ENCODE measurements at regions not wholly inside any gene's neighbourhood (a gene's known extent, or its start where the extent isn't known, plus 50 kb on each side); places are given as distances from the start of the nearest gene placed in this dataset.

DNA sequence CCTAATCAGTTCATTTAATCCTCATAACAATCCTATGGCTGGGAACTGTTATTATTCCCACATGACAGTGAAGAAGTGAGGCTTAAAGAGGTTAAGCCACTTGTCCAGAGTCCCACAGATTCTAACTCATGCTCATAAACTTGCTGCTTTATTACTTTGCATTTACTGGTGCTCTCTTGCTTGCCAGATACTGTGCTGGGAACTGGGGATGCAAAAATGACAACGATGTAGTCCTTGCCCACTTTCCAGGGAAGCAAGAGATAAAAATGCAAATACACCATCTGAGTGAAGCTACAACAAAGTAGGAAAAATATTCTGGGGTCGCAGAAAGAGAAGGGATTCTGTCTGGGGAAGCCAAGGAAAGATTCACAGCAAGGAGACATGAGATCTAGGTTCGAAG lies 335.0 kb downstream of the VPS13C start:
- WGBS (ENCODE audit: insufficient coverage, insufficient replicate concordance, low lambda C conversion rate, missing lambda C conversion rate): 0% methylated on average over 3 of the region's 3 CpGs
- FAIRE-seq: no peak
- H3K36me3 ChIP-seq (ENCODE audit: control insufficient read depth in 2 of 2, insufficient read depth in 2 of 2, low read length in 1 of 2): no peaks in the 10 kb centered on the region
- H3K4me1 ChIP-seq (ENCODE audit: control insufficient read depth, insufficient read depth, low read length): no peaks in the 10 kb centered on the region
- no peak overlapping the region for H2AFZ ChIP-seq (ENCODE audit: control insufficient read depth, low read depth, low read length)
- no peak overlapping the region for H3K4me3 ChIP-seq
- SMC1A ChIA-PET (ENCODE audit: uncharacterized antibody, unreplicated experiment): no interaction called here
- POLR2A ChIA-PET: no interaction called here
- H3K4me2 ChIP-seq (ENCODE audit: control insufficient read depth, insufficient read depth): no peak overlapping the region
- peaks cover 0 to 2% of the 10 kb centered on the region in 2 experiments; a peak in 3 of 4 replicates for H3K27me3 ChIP-seq (replicated peaks in 1 of 2; ENCODE audit: control insufficient read depth in 2 of 2, insufficient read depth in 2 of 2, low read length in 1 of 2)
- no peak overlapping the region for H3K27ac ChIP-seq (ENCODE audit: control insufficient read depth, insufficient read depth)
- CTCF ChIA-PET: no interaction called here
- BruUV-seq (replicated peaks): no TSS peak
- in situ Hi-C loops (cut with MboI): no loop called here
- DNase-seq (ENCODE audit: low read depth, low spot score): no peak
- no peaks in the 10 kb centered on the region for H3K9me3 ChIP-seq (replicated peaks; ENCODE audit: control insufficient read depth, insufficient read depth, low read length)
- RAD21 ChIA-PET (ENCODE audit: unreplicated experiment): no interaction called here
- intact Hi-C loops (cut with micrococcal nuclease; ENCODE audit: unreplicated experiment): no loop called here
- no peak overlapping the region for H3K9ac ChIP-seq (ENCODE audit: control insufficient read depth, insufficient read depth, low read length)
- no peaks in the 10 kb centered on the region for H3K79me2 ChIP-seq (ENCODE audit: control insufficient read depth, insufficient read depth, low read length)
- H4K20me1 ChIP-seq (ENCODE audit: control insufficient read depth, insufficient read depth): no peaks in the 10 kb centered on the region
- no peak for ATAC-seq
- TF ChIP-seq MTA2 (IDR thresholded peaks at IDR 0.05; ENCODE audit: low read depth) (no peak), POLR2AphosphoS5 (IDR thresholded peaks at IDR 0.05; ENCODE audit: low read length) (no peak), SMAD1 (IDR thresholded peaks at IDR 0.05; ENCODE audit: low read depth, partially characterized antibody) (no peak), ZNF592 (IDR thresholded peaks at IDR 0.05) (no peak), RCOR1 (conservative IDR thresholded peaks at IDR 0.05; ENCODE audit: low read depth, low read length) (no peak), RUNX3 (IDR thresholded peaks at IDR 0.05; ENCODE audit: low read length) (no peak), LARP7 (IDR thresholded peaks at IDR 0.05) (no peak), PAX8 (IDR thresholded peaks at IDR 0.05) (no peak)
- TF ChIP-seq, protein P1, sequence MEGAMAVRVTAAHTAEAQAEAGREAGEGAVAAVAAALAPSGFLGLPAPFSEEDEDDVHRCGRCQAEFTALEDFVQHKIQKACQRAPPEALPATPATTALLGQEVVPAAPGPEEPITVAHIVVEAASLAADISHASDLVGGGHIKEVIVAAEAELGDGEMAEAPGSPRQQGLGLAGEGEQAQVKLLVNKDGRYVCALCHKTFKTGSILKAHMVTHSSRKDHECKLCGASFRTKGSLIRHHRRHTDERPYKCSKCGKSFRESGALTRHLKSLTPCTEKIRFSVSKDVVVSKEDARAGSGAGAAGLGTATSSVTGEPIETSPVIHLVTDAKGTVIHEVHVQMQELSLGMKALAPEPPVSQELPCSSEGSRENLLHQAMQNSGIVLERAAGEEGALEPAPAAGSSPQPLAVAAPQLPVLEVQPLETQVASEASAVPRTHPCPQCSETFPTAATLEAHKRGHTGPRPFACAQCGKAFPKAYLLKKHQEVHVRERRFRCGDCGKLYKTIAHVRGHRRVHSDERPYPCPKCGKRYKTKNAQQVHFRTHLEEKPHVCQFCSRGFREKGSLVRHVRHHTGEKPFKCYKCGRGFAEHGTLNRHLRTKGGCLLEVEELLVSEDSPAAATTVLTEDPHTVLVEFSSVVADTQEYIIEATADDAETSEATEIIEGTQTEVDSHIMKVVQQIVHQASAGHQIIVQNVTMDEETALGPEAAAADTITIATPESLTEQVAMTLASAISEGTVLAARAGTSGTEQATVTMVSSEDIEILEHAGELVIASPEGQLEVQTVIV (IDR thresholded peaks at IDR 0.05; ENCODE audit: borderline replicate concordance, partially characterized antibody): no peak
- TF ChIP-seq, protein P2, sequence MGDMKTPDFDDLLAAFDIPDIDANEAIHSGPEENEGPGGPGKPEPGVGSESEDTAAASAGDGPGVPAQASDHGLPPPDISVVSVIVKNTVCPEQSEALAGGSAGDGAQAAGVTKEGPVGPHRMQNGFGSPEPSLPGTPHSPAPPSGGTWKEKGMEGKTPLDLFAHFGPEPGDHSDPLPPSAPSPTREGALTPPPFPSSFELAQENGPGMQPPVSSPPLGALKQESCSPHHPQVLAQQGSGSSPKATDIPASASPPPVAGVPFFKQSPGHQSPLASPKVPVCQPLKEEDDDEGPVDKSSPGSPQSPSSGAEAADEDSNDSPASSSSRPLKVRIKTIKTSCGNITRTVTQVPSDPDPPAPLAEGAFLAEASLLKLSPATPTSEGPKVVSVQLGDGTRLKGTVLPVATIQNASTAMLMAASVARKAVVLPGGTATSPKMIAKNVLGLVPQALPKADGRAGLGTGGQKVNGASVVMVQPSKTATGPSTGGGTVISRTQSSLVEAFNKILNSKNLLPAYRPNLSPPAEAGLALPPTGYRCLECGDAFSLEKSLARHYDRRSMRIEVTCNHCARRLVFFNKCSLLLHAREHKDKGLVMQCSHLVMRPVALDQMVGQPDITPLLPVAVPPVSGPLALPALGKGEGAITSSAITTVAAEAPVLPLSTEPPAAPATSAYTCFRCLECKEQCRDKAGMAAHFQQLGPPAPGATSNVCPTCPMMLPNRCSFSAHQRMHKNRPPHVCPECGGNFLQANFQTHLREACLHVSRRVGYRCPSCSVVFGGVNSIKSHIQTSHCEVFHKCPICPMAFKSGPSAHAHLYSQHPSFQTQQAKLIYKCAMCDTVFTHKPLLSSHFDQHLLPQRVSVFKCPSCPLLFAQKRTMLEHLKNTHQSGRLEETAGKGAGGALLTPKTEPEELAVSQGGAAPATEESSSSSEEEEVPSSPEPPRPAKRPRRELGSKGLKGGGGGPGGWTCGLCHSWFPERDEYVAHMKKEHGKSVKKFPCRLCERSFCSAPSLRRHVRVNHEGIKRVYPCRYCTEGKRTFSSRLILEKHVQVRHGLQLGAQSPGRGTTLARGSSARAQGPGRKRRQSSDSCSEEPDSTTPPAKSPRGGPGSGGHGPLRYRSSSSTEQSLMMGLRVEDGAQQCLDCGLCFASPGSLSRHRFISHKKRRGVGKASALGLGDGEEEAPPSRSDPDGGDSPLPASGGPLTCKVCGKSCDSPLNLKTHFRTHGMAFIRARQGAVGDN (IDR thresholded peaks at IDR 0.05): no peak
- TF ChIP-seq, protein P3, sequence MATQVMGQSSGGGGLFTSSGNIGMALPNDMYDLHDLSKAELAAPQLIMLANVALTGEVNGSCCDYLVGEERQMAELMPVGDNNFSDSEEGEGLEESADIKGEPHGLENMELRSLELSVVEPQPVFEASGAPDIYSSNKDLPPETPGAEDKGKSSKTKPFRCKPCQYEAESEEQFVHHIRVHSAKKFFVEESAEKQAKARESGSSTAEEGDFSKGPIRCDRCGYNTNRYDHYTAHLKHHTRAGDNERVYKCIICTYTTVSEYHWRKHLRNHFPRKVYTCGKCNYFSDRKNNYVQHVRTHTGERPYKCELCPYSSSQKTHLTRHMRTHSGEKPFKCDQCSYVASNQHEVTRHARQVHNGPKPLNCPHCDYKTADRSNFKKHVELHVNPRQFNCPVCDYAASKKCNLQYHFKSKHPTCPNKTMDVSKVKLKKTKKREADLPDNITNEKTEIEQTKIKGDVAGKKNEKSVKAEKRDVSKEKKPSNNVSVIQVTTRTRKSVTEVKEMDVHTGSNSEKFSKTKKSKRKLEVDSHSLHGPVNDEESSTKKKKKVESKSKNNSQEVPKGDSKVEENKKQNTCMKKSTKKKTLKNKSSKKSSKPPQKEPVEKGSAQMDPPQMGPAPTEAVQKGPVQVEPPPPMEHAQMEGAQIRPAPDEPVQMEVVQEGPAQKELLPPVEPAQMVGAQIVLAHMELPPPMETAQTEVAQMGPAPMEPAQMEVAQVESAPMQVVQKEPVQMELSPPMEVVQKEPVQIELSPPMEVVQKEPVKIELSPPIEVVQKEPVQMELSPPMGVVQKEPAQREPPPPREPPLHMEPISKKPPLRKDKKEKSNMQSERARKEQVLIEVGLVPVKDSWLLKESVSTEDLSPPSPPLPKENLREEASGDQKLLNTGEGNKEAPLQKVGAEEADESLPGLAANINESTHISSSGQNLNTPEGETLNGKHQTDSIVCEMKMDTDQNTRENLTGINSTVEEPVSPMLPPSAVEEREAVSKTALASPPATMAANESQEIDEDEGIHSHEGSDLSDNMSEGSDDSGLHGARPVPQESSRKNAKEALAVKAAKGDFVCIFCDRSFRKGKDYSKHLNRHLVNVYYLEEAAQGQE (IDR thresholded peaks at IDR 0.05; ENCODE audit: low read depth, low read length): no peak
